Adrenal gland (tissue), 9 donors: ENCODE measurements at regions not wholly inside any gene's neighbourhood (a gene's known extent, or its start where the extent isn't known, plus 50 kb on each side); places are given as distances from the start of the nearest gene placed in this dataset.

Experiments
- DNase-seq, 7 donors: peaks; one replicate each; pipeline ENCODE4 v3.0.0-alpha.2; 2019 to 2020
- H3K27ac ChIP-seq, 5 donors: fragments of 200-600 bp; sonication (generic) in 4 of 5; 1 replicate in 3 of 5; 2 replicates in 2 of 5; pipeline versions ENCODE4 v1.5.1 to v1.8.0; 2016 to 2020; ENCODE audit warnings: mild to moderate bottlenecking in 1 of 5
- H3K27me3 ChIP-seq: fragments of 200-600 bp; 2 replicates; pipeline ENCODE4 v1.8.0; 2021
- H3K36me3 ChIP-seq, 2 donors: fragments of 200-600 bp; replicated peaks in 1 of 2; 1 replicate in 1 of 2; 2 replicates in 1 of 2; pipeline versions ENCODE4 v1.5.1 to v1.8.0; 2018 to 2022
- H3K4me1 ChIP-seq, 2 donors: fragments of 200-600 bp; replicated peaks in 1 of 2; 1 replicate in 1 of 2; 2 replicates in 1 of 2; pipeline versions ENCODE4 v1.5.1 to v1.8.0; 2018 to 2021
- H3K4me3 ChIP-seq, 4 donors: fragments of 200-600 bp; sonication (generic) in 3 of 4; one replicate each; pipeline ENCODE4 v1.5.1; 2016 to 2018
- H3K9me3 ChIP-seq, 3 donors: fragments of 200-600 bp; sonication (generic) in 1 of 3; replicated peaks in 1 of 3; 1 replicate in 2 of 3; 2 replicates in 1 of 3; pipeline versions ENCODE4 v1.5.1 to v1.8.0; 2016 to 2021
- CTCF ChIP-seq, 6 experiments: fragments of 450-650 bp in 4 of 6; fragments of 200-600 bp in 2 of 6; sonication (generic) in 1 of 6; IDR thresholded peaks; 1 replicate in 5 of 6; 2 replicates in 1 of 6; pipeline versions ENCODE4 v1.5.1 to v1.8.0; 2016 to 2021; ENCODE audit warnings: antibody characterized with exemption in 6 of 6, mild to moderate bottlenecking in 2 of 6, moderate library complexity in 1 of 6
- POLR2A ChIP-seq, 2 donors: fragments of 450-650 bp; IDR thresholded peaks; one replicate each; pipeline ENCODE4 v1.6.1; 2017; ENCODE audit warnings: antibody characterized with exemption in 2 of 2, mild to moderate bottlenecking in 2 of 2, moderate library complexity in 1 of 2
- WGBS, 4 donors: extraction: QIAGEN DNeasy Blood & Tissue Kit in 2 of 4; methylation state at CpG; one replicate each; pipeline versions ENCODE4 v1.1.5 to v1.1.7; 2013 to 2017; 5-methylcytosine and 5-hydroxymethylcytosine counted together
- intact Hi-C, 2 donors: fragments of 100-400 bp; cut with DNase I; formaldehyde crosslinking; loops; one replicate each; pipeline versions ENCODE4 v1.14.1 to v1.15.0; 2022 to 2023
- donor health status: healthy with polysubstance abuse.
- donor health status: Bipolar disorder and iron deficiency.
- donor health status: DM: yes; HTN: yes; CAD: no.
- donor health status: DM: no; HTN: no; CAD: no.
- donor health status: DM: no; HTN: no; CAD: no.

DNA sequence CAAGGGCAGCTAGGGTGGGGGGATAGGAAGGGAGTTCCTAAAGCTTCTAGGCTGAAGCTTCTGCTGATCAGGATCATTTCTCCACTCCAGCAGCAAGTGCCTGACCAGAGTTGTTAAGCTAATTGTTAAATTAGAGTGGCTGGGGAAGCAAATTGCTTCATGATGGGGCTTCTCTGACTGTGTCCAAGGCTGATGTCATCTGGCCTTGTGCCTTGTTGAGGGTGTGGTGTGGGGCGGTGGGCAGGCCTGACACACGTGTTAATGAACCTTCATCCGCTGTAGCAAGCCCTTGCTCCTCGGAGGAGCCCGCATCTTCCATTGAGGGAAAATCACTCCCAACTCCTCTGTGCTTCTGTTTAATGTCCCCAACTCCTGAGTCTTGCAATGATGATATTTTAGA lies 84.3 kb upstream of the ROPN1 start:
- no peak for DNase-seq
- 79 to 82% (median 81%) methylated on average over 5 of the region's 5 CpGs for WGBS, 4 donors

GRCh38 chr3:124078953-124079911 lies 87.3 kb upstream of the ROPN1 start:
- no peak overlapping the region for H3K4me3 ChIP-seq
- H3K27me3 ChIP-seq = no peaks in the 10 kb centered on the region
- intact Hi-C loops = loop anchor here (2.0 to 5.0 kb wide), 2 partner anchors 47 to 62 kb away; partner anchors contain the start of gene KALRN (in 1 of the 2)
- WGBS, 4 donors = 33 to 38% (median 35%) methylated on average over 4 of the region's 4 CpGs
- H3K9me3 ChIP-seq = no peaks in the 10 kb centered on the region
- DNase-seq = peak in 5 of 7 donors; percentile 21 to 50 (median 46)
- TF ChIP-seq POLR2A (IDR thresholded peaks at IDR 0.05) = no peak
- peak; percentile 66 to 91 (median 72) for TF ChIP-seq CTCF (IDR thresholded peaks at IDR 0.05)
- H3K36me3 ChIP-seq = no peaks in the 10 kb centered on the region
- no peak overlapping the region for H3K27ac ChIP-seq
- peaks cover 16 to 17% of the 10 kb centered on the region in 2 donors for H3K4me1 ChIP-seq

More for the DNA sequence above, 84.3 kb upstream of the ROPN1 start:
- TF ChIP-seq POLR2A (IDR thresholded peaks at IDR 0.05) = no peak
- TF ChIP-seq CTCF (IDR thresholded peaks at IDR 0.05) = no peak
- no peaks in the 10 kb centered on the region for H3K9me3 ChIP-seq
- H3K4me1 ChIP-seq = peaks cover 16 to 17% of the 10 kb centered on the region in 2 donors
- H3K4me3 ChIP-seq = no peak overlapping the region
- H3K36me3 ChIP-seq = no peaks in the 10 kb centered on the region
- no peaks in the 10 kb centered on the region for H3K27me3 ChIP-seq
- peak overlapping the region in 3 of 5 donors; percentile 39 to 78 (median 68) for H3K27ac ChIP-seq
- intact Hi-C loops = loop anchor here in 1 of 2 donors (5.0 kb wide), 1 partner anchor 44 kb away; the partner anchor contains the start of gene KALRN

DNA sequence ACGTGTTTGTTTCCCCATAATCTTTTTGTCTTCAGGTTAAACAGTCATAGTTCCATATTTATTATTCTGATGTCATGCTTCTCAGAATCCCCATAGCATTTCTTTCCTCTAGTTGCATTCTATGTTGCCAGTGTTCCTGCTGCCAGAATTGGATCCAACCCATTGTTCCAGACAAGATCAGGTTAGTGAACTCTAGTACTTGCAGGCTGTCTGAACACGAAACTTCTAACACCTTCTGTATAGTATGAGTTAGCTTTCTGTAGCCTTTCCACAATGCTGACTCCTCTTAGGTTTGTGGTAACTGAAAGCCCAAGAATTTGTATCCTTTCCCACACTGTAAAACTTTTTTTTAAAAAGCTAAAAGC lies 88.0 kb upstream of the ROPN1 start:
- intact Hi-C loops = loop anchor here (2.0 to 5.0 kb wide), 2 partner anchors 48 to 63 kb away; partner anchors contain the start of gene KALRN (in 1 of the 2)
- TF ChIP-seq CTCF (IDR thresholded peaks at IDR 0.05) = no peak
- TF ChIP-seq POLR2A (IDR thresholded peaks at IDR 0.05) = no peak
- Histone ChIP-seq H3K36me3 (no peaks in the 10 kb centered on the region), H3K27ac (no peak overlapping the region), H3K4me1 (peaks cover 12 to 17% of the 10 kb centered on the region in 2 donors), H3K27me3 (no peaks in the 10 kb centered on the region), H3K9me3 (no peaks in the 10 kb centered on the region), H3K4me3 (no peak overlapping the region)
- WGBS, 4 donors = 81 to 90% (median 86%) methylated on average over 2 of the region's 2 CpGs
- DNase-seq = no peak

- Histone ChIP-seq H3K27me3 (no peaks in the 10 kb centered on the region), H3K4me1 (peaks cover 0 to 5% of the 10 kb centered on the region in 2 donors), H3K36me3 (no peaks in the 10 kb centered on the region), H3K4me3 (no peak overlapping the region), H3K27ac (no peak overlapping the region), H3K9me3 (no peaks in the 10 kb centered on the region)
- DNase-seq = no peak
- intact Hi-C loops = no loop called here
- TF ChIP-seq CTCF (IDR thresholded peaks at IDR 0.05) = no peak
- TF ChIP-seq POLR2A (IDR thresholded peaks at IDR 0.05) = no peak
- 81 to 89% (median 82%) methylated on average over 2 of the region's 2 CpGs for WGBS, 4 donors
These were observed 90.4 kb upstream of the ROPN1 start for GRCh38 chr3:124082343-124082742.
